Neural progenitor cell (in vitro differentiated cells): ENCODE measurements at regions not wholly inside any gene's neighbourhood (a gene's known extent, or its start where the extent isn't known, plus 50 kb on each side); places are given as distances from the start of the nearest gene placed in this dataset.

Experiments
- CTCF ChIP-seq: fragments of 200-600 bp; sonication (generic); IDR thresholded peaks from 2 replicates; pipeline ENCODE4 v1.5.1; 2017; ENCODE audit warnings: antibody characterized with exemption, mild to moderate bottlenecking
- EZH2 ChIP-seq: fragments of 200-600 bp; sonication (generic); IDR thresholded peaks from 2 replicates; pipeline ENCODE4 v1.6.1; 2017; ENCODE audit warnings: antibody characterized with exemption, mild to moderate bottlenecking, moderate library complexity

- TF ChIP-seq EZH2 (no peak), CTCF (no peak)
These were observed 617.7 kb downstream of the MBD2 start for GRCh38 chr18:53606792-53607191.
